Left cardiac atrium (tissue), 4 donors: ENCODE measurements at regions not wholly inside any gene's neighbourhood (a gene's known extent, or its start where the extent isn't known, plus 50 kb on each side); places are given as distances from the start of the nearest gene placed in this dataset.

Source experiments
- ATAC-seq, 2 donors: fragments of 200-7000 bp; cut with Tn5 transposase; one replicate each; pipeline ENCODE4 v1.9.1; 2020; ENCODE audit warnings: mild to moderate bottlenecking in 2 of 2, moderate library complexity in 2 of 2
- DNase-seq: peaks from one replicate; pipeline ENCODE4 v3.0.0-alpha.2; 2020
- intact Hi-C, 2 donors: fragments of 100-400 bp; cut with DNase I; formaldehyde crosslinking; loops; one replicate each; pipeline versions ENCODE4 v1.14.1 to v1.15.1; 2022 to 2023
- donor health status: DM: no; HTN: yes; CAD: no.
- donor health status: DM: no; HTN: yes; CAD: no; lungs with severe emphysema.
- donor health status: DM: yes; HTN: yes; CAD: no.
- donor health status: Dilated cardiomyopathy.

GRCh38 chr5:110909950-110910349, 161.6 kb upstream of the TSLP start:
- ATAC-seq (peak in 1 of 2 donors; percentile 38), DNase-seq (no peak)

GRCh38 chr5:110913221-110913620, 158.3 kb upstream of the TSLP start:
- ATAC-seq = no peak
- intact Hi-C loops = no loop called here
- no peak for DNase-seq

More at GRCh38 chr5:110909950-110910349, 161.6 kb upstream of the TSLP start:
- intact Hi-C loops = no loop called here

GRCh38 chr5:110916381-110917049, 155.0 kb upstream of the TSLP start:
- ATAC-seq = peak; percentile 87 to 98
- no peak for DNase-seq
- intact Hi-C loops = no loop called here

DNA sequence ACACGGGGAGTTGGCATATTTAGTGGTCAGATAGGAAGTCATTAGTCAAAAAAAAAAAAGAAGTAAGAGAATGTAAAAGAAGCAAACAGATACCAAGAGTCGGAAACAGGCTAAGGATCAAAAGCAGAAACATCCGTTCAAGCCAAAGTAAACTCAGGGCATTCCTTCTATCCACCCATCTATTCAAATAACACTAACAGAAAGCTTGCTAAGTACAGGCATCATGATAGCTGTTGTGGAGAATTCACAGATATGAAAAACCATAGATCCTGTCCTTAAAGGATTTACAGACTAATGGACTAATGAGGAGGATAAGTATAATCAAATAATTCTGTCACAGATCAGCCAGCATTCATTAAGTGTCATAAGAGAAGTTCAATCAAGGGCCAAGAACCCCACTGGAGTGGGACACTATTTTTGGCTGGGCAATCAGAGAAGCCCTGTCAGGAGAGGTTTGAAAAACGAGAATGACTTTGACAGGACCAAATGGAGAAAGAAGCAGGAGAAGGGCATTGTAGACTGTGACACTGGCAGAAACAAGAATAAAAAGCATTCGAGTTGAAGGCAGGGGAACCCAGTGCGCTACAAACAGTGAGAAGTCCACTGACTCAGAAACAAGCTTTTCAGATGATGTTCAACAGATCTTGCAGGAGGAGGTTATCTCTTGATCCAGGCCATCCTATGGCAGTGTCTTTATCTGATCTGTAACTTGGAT, 154.2 kb upstream of the TSLP start:
- intact Hi-C loops = no loop called here
- no peak for DNase-seq
- ATAC-seq = peak; percentile 47 to 73

DNA sequence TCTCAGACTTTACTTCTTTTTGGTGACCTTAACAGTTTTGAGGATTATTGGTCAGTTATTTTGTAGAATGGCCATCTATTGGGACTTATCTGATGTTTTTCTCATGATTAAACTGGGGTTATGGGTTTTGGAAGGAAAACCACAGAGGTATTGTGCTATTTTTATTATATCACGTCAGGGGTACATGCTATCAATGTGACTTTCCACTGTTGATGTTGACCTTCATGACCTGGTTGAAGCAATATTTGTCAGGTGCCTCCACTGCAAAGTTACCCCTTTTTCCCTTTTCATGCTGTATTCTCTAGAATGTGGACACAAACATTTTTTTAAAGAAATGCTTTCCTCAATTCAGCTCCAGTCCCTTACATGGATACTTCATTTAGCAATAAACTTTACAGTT, 152.8 kb upstream of the TSLP start:
- intact Hi-C loops = no loop called here
- DNase-seq (no peak), ATAC-seq (no peak)

- DNase-seq (no peak), ATAC-seq (no peak)
- intact Hi-C loops = no loop called here
Observed at GRCh38 chr5:110923971-110924370, 147.5 kb upstream of the TSLP start.

DNA sequence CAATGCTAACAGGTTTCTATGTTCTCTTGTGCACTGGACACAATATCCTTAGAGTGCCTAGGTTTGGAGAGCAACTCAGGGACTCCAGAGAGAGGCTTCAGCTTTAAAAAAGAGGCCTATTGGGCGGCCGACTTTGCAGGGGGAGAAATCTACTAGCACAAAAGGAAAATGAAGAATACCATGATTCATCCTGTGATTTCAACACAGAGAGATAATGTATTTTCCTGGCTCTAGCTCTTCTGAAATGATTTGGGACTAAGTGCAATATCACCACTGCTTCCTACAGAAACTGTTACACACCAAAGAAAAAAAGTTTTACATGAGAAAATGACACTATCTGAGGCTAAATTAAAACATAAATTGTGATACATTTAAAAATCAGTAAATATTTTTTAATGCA, 146.1 kb upstream of the TSLP start:
- DNase-seq = no peak
- ATAC-seq = no peak
- intact Hi-C loops = no loop called here

GRCh38 chr5:110925916-110926315, 145.6 kb upstream of the TSLP start:
- ATAC-seq = peak in 1 of 2 donors; percentile 47
- no peak for DNase-seq
- intact Hi-C loops = no loop called here

GRCh38 chr5:110932755-110933488, 138.6 kb upstream of the TSLP start:
- no peak for DNase-seq
- ATAC-seq = no peak
- intact Hi-C loops = no loop called here

- DNase-seq = no peak
- intact Hi-C loops = no loop called here
- ATAC-seq = no peak
Observed at GRCh38 chr5:110940136-110940535, 131.4 kb upstream of the TSLP start.

DNA sequence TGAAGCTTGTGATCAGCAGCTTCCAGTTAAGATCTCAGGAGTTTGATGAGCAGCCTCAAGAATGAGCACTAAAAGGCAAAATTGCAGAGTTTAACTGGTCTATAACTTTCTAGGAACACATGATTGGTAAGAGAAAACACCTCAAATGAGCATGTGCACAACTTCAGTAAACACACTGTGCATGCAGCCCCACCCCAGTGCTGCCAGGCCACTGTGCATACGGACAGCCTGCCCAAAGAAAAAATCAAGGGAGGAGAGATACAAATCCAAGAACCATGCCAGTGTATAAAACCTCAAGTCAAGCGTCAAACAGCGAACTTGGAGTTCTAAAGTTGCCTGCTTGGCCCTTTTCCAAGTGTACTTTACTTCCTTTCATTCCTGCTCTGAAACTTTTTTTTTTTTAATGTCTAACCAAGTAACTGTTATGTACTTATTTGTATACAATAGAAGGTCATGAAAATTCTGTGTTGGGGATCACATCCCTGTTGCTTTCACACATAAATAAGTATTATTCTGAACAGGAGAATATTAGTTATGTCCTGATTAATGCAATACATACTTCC, 125.6 kb upstream of the TSLP start:
- intact Hi-C loops = no loop called here
- DNase-seq (no peak), ATAC-seq (no peak)

DNA sequence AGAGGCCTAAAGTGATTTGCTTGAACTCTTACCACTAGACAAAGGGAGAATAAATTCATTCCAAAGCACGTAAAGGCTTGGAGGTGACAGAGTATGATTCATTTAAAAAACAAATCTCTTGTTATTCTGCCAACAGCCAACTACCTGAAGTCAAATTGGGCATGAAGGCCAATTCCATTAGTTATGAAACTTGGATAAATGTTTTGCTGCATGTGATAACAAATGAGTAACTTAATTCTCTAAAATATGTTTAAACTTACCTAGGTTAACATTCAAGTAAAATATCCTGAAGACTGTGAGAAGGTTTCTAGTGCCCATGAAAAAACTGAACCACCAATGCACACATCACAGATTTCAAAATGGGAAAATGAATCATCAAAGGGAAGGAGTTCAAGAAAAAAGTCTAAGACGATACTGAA, 120.1 kb upstream of the TSLP start:
- intact Hi-C loops = no loop called here
- peak in 1 of 2 donors; percentile 39 for ATAC-seq
- no peak for DNase-seq

DNA sequence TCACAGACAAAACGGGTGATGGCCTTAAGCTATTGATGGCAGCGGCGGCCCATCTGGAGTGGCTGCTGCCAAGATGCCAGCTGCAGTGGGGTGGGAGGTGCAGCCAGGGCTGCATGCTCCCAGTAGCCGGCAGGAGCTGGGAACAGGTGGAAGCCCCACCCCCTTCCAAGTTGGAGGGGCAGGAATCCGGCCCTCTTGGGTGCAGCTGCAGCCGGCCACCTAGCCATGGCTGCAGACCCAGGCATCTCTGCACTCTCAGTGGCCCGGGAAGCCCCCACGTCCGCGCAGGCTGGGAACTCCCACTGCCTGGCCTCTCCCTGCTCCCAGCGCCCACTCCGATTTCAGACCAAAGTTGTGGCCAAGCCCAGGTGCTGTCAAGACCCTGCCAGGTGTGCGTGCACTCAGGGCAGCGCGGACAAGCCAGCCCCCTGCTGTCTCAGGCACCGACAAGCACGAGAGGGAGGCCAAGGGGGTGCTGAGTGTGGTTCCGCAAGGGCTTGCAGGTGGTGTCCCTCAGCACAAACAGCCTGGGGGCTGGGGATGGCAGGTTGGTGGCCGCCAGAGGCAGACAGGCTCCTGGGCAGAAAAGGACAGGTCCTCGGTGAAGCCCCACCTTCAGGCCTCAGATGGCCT, 115.1 kb upstream of the TSLP start:
- DNase-seq = no peak
- intact Hi-C loops = no loop called here
- no peak for ATAC-seq

GRCh38 chr5:110956913-110957813, 114.3 kb upstream of the TSLP start:
- intact Hi-C loops = no loop called here
- ATAC-seq (no peak), DNase-seq (no peak)

GRCh38 chr5:110957934-110958333, 113.6 kb upstream of the TSLP start:
- peak in 1 of 2 donors; percentile 65 for ATAC-seq
- intact Hi-C loops = no loop called here

GRCh38 chr5:110963495-110963894, 108.0 kb upstream of the TSLP start:
- DNase-seq (no peak), ATAC-seq (no peak)
- intact Hi-C loops = no loop called here

More at GRCh38 chr5:110957934-110958333, 113.6 kb upstream of the TSLP start:
- DNase-seq = no peak

GRCh38 chr5:110965773-110966581, 105.5 kb upstream of the TSLP start:
- ATAC-seq (peak in 1 of 2 donors; percentile 77), DNase-seq (no peak)
- intact Hi-C loops = no loop called here
